GM19468 (cell line): ENCODE measurements at regions not wholly inside any gene's neighbourhood (a gene's known extent, or its start where the extent isn't known, plus 50 kb on each side); places are given as distances from the start of the nearest gene placed in this dataset.
A peak's percentile ranks its signal among the peaks of the same experiment; 100 is the strongest.

Source experiments
- ATAC-seq: cut with Tn5 transposase; IDR thresholded peaks from one replicate; pipeline ENCODE4 v1.9.1; 2021; ENCODE audit warnings: mild to moderate bottlenecking, moderate library complexity, moderate number of reproducible peaks; ENCODE audit not compliant: unreplicated experiment; ENCODE audit errors: extremely low read depth

DNA sequence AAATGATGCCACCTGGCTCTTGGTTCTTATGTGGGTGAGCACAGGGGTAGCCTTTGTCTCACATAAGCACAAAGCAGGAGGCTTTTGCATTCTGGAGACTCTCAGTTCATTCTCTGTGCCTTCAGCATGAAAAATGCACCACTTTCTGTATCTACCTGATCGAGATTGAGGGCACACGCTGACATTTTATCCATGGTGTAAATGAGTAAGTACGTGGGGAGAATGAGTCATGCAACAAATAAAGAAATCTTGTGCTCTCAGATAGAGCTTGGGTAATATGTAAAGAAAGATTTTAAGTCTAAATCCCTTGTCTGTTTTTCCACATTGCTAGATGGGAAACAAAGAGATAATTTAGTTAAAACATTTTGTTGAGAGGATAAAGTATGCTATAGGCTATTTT, 607.2 kb upstream of the WWC1 start:
- ATAC-seq, result no peak

DNA sequence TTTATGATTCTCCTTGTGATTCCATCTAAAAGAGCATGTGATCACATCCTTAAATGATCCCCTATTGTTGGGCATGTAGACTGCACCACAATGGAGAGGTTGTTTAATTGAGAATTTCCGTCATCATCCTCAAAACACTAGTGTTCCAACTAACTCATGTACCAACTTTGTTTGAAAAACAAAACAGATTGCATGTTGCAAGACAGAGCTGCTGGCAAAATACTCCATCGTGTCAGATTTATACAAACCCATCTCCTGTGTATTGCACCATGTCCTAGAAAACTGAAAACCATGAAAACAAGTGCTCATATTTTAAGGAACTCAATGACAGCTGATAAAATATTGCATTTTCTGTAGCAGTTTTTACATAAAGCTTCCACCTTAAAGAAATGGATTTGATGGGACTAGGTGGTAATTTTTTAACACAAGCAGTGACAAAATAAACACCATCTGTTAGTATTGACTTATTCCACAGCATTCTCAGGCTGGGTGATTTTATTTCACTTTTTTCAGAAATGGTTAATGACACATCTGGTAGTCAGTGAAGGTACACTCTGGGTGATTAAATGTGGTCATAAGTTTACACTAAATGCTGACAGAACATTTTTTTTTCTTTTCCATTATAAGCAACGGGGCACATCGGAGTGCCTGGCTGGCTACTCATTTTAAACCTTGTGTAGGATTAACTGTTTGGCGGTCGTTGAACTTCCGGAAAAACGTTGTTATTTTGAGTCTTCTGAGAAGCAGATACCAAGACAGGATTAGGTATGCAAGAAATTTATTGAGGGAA, 602.9 kb upstream of the WWC1 start:
- ATAC-seq, result no peak

DNA sequence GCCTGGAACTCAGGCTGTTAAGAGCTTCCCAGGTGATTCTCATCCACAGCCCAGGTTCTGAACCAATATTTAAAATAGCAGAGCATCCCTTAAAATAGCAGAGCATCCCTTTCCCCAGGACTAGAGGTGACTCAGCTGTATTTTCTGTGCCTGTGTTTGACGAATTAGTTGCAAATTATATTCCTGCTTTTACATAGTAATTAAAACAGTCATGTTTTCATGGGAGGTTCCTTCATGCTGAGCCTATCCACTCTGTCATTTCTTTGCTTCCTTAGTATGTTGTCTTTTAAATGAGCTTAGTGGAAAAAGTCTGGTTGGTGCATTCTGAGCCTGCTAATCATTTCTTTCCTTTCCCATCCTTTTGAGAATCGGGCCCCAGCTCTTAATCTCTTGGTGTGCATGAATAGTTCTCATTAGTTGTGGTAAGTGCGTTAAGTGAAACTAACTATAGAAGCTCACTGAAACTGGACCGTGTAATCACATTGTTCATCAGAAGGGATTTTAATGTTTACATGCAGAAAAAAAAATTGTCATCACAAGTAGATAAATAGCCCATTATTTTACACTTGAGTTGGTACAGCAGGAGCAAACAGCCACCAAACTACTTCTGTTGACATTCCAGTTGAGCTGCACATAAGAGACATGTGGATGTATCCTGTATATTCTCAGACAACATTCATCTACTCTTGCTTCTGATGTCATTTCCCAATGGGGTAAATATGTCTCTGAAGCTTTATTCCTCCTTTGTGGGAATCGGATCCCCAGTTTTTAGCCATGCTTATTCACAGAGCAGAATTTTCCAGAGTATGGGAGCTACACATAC, 596.9 kb upstream of the WWC1 start:
- no peak for ATAC-seq

DNA sequence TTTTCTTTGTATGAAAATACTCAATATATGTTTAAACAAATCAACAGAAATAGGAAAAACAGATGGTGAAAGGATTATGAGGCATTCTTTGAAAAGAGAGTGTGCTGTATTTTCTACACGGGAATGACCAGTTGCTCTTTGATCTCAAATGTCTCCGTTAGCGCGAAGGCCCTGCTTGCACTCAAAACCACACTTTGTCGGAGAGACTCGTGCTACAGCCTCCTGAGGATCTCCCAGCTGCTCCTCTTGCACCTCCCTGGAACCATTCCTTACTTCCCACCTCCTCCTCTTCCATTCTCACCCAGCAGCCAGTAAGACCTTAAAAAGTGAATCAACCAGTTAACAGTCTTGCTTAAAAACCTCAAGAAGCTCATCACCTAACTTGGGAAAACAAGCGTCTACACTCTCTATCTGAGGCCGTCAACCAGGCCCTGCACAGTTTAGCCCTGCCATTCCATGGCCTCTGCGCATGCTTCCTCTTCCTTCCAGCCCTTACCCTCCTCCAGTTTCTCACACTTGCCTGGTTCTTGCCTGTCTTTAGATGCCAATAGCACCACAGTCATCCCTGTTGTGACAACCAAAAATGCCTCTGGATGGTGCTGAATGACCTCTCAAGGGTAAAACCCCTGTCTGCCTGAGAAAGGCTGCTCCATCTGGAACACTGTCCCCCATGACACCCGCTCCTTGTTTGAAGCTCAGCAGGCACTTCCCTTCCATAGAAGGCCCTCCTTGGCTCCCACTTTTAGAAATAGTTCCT, 594.7 kb upstream of the WWC1 start:
- ATAC-seq, result no peak

DNA sequence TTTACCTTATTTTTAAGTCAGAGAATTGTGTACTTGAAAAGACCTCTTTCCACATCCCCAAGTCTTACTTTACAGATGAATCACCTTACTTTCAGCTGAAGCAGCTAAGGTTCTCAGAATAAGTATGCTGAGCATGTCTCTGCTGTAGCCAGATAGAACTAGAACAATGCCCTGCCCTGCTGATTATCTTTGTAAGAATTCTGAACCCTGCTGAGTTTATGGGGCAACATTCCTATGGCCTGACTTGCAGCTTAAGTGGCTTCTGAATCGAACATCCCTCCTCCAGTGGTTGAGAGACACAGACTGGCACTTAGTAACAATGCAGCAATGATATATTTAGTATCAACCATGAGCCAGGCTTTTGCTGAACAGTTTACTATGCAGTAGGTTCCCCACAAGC, 592.0 kb upstream of the WWC1 start:
- ATAC-seq, result no peak

DNA sequence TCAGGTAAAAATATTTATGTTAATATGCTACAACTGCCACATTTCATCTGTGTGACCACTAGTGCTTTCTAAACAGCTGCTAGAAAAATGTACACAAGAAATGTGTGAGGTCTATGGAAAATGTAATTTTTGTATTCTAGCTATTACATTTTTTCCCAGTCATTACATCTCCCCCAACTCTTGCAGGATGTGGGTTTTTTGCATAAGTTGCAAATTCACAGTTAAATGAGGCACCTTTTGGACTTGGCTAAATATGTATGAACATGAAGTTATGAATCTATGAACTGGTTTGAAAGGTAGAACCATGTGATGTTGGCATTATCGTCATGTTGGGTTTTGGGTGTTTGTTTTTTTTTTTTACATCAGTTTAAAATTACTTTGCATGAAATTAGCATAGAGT, 590.4 kb upstream of the WWC1 start:
- ATAC-seq, result no peak

DNA sequence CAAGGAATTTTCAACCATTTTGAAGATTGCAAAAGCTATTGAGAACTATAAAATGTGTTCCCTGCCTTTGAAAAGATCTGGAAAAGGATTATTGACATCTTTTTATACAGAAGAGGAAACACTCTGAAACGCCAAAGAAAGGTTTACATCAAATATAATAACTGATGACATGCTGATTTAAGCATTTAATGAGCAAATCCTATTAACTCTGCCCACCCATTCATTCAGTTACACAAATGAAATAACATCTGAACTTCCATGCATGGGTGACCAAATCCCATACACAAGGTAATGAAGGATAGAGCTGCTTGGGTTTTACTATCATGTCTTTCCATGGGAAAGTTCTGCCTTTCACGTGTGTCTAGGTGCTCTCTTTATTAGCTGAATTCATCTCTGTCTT, 589.4 kb upstream of the WWC1 start:
- ATAC-seq, result no peak

DNA sequence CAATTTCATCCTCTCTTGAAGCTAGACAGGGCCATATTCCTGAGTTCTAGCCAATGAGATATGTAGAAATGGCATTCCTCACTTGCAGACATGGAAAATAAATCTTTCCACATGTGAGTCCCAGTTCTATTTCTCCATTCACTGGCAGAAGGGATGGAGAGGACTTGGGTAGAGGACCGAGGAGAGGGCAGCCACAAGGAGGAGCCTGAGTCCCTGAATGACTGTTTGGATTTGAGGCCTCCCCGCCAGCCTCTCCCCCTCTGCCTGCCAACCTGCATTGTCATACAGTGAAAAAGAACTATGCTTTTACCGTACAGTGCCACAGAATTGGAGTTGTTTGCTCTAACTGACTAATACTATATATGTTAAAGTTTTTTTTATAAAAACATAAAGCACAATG, 583.0 kb upstream of the WWC1 start:
- no peak for ATAC-seq

DNA sequence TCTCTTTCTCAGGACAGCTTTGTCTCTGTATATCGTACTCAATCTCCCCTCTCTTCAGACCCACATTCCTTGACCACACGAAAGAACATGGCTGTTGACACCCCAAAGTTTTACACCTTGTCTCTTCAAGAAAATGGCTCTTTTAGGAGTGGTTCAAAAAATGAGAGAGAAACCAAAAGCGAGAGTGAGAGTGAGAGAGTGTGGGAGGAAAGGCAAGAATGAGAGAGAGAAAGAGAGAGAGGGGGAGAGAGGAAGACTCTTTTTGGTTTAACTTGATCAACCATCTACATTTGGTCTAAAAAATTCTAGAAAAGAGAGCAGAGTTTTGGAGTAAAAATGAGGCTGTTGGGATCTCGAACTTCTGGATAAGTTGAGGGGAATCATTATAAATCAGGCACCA, 581.8 kb upstream of the WWC1 start:
- no peak for ATAC-seq

DNA sequence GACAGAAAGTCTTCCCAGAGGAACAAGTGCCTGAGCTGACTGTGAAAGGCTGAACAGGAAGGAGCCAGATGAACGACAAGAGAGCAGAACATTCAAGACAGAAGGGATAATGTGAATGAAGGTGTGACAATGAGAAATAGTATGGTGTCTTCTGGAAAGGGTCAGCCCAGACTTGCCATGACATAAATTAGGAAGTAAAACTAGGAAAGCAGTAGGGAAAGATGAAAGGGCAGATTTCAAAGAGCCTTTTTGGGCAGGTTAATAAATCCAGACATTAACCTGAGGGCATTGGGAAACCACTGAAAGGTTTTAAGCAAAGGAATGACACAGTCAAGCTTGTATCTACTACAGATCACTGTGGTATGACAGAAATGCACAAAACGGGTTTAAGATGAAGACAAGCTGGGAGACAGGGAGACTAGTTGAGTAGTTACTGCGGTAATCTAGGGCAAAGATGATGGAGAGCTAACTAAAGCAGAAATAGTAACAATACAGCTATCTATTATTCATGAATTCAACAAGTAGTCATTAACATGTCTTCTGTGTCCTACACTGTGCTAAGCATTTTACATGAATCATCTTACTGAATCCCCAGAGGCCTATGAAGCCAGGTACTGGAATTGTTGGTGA, 580.9 kb upstream of the WWC1 start:
- no peak for ATAC-seq

DNA sequence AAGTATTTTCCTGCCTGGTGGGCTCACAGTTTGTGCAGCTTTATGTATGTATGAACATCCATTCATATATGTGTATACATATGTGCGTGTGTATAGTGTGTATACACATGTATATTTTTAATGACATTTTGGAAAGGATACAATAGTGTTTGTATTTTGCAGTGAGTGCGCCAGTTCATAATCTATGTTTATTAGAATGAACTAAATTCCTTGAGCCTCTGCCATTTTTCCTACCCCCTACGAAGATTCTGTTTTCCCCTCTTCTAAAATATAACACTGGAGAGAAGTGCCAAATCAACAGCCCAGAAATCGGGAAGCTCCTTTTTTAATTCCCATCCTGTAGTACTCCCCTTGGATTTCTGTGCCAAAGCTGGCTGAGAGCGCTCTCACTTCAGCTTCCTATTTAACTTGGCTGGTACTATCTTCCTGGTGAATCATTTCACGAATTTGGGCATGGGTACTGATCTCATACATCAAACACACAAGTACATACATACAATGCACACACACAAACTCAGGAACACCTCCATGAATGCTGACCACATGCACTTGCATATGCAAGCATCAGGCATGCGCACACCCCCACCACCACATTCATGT, 578.4 kb upstream of the WWC1 start:
- ATAC-seq, result no peak

DNA sequence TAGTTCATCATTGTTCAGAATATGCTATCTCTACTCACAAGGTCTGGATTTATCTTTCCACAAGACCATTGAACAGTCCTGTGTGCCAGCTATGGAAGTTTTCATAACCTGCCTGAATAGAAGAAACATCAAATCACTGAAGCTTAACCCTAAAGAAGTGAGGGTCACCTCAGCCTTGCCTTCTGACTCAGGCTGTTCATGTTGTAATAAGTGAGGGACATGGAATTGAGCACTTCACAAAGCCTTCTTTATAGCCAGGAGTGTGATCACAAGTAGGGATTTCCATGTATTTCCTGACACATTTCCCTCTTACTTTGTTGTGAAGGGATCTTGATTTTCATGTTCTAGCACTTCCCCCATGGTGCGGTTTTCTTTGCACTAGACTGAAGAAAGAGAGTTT, 577.5 kb upstream of the WWC1 start:
- no peak for ATAC-seq

DNA sequence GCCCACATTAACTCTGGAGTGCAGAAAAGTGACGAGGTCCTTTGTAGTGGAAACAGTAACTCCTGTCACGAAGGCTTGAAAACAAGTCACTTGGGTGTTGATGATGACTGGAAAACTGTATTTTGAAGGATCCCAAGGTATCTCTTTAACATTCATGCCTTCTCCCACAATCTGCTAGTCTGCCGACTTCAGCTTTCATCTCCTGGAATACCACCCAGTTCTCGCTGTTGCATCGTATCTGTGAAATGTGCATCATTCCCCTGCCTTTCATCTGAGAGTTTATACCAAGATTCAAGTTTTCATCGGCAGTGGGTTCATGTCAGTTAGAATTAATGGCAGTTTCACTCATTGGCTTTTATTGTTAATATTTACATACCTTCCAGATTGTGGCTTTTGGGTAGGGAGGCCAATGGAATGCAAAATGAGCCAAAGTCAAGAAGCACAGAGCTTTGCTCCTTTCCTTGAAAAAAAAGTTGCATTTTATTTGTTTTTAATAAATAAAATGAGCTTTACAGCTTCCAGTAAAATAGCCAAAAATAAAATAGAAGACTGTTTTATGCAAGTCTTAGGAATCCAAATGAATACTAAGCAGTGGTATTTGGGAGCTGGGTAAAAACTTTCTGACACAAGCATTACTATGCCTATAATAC, 575.2 kb upstream of the WWC1 start:
- no peak for ATAC-seq

DNA sequence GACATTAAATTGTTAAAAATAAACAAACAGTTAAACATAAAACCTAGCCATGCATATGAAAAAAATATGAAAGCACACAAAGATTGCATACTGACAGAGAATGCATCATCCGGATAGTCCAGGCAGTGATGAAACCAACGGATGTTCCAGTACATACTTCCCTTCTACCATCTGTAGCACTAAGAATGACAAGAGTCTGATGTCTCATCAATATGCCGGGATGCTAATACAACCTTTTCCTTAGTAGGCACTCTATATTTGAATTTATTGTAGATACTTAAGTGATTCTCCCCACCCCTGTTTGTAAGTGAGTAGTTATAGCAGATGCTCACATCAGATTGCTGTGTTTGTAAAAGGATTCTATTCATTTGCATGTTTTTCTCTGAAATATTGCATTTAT, 571.2 kb upstream of the WWC1 start:
- ATAC-seq, result no peak

DNA sequence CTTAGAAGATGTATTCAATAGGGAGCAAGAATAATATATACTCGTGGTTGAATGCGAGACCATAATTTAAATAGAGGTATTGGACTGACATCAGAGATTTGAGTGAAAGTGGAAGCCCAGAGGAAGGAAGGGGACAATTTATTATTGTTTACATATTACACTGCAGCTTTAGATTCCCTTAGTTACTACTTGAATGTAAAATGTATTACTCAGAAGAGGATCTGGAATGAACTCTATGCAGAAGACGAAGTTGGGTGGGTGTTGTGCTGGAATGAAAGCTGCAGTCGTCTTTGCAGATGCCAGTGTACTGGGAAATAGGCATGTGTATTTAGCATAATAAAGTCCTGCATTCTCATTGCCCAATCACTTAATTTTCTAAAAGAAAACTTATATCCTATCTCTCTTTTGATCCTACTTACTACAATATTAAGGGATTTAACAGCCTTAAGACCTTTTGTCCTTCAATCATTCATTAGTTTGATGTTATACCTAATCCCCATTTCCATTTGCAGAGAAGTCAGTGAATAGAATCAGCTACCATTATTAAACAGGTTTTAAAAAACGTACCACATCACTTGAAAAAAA, 570.7 kb upstream of the WWC1 start:
- no peak for ATAC-seq

DNA sequence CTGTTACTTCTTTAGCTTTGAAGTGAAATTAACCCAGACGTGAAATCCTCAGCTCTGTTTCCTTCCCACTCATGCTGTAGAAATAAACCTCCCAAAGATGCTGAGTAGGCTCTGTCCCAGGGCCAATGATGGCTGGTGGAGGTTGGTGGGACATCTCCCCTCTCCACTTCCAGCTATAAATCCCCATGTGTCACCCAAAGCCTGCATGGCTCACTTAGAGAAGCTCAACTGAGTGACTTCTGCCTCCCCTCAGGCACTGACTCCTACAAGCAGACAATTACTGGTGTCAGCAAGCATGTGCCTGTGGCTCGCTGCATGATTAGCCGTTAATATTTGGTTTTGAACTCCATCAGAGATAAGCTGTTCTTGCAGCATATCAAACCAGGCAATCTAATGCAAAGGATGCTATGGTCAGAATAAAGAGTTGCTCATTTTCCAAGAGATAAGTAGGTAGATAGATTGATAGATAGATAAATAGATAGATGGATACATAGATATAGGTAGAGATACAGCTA, 569.5 kb upstream of the WWC1 start:
- no peak for ATAC-seq

DNA sequence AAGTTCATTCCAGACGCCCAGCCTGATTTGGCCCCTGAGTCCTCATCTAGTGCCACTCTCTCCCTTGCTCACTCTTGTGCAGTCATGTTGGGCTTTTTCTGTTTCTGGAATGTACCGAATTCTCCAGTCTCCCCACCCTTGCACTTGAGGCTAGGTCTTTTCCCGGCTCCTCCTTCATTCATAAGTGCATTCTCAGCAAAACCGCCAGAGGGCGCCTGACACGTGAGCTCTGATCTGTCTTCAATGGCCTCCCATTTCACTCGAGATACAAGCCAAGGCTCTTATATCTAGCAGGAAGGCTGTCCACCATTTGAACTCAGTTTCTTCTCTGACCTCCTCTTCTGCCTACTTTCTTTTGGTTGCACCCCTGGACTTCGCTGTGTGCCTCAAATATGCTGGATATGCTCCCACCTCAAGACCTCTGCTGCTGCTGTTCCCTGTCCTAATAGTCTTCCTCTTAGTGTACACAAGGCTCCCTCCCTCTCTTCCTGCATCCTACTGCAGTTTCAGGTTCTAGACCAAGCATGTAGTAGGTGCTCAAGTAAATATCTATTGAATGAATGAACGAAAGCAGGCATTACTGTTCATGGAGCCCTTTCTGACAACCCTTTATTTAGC, 568.1 kb upstream of the WWC1 start:
- ATAC-seq, result peak; percentile 89

DNA sequence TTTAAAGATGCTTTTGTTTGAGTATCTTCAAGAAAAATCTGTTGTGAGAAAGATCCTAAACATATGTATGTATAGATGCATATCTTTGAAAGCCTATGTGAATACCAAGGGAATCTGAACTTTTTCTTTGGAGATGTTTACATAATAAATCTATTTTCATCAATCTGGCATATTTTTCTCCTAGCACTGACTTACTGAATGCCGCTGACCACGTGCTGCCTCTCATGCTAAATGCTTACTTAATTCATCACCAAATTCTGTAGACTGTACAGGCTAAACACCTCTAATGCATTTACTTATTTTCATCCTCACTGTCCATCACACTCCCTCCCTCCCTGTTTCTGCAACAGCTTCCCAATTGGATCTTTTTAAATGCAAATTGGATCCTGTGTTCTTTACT, 566.2 kb upstream of the WWC1 start:
- no peak for ATAC-seq

DNA sequence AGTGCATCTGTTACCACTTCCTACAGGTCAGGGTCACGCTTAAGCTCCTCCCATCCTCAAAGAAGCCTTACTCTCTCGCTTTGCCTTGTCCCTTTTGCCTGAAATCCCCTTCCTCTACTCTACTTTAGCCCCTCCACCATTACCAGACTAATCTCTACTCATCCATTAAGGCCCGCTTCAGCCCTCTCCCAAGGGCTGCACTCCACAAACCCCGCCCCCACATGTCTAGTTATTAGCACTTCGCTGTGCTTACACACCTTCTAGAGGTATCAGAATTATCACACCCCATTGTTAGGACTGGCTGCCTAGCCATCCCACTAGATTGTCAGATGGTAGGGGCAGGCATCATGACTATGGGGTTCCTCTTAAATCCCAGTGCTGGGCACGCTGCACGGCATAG, 565.7 kb upstream of the WWC1 start:
- no peak for ATAC-seq
